Superior temporal gyrus (tissue), 1 donor: ENCODE measurements at regions not wholly inside any gene's neighbourhood (a gene's known extent, or its start where the extent isn't known, plus 50 kb on each side); places are given as distances from the start of the nearest gene placed in this dataset.
"Not testable (repeated sequence)": the region's sequence is repeated elsewhere in the genome, so short reads cannot be mapped to it uniquely, and the experiment has no call there.

ENCODE experiments used
- DNase-seq: peaks from one replicate; pipeline ENCODE4 v3.0.0-alpha.2; 2016; ENCODE audit errors: extremely low spot score

DNA sequence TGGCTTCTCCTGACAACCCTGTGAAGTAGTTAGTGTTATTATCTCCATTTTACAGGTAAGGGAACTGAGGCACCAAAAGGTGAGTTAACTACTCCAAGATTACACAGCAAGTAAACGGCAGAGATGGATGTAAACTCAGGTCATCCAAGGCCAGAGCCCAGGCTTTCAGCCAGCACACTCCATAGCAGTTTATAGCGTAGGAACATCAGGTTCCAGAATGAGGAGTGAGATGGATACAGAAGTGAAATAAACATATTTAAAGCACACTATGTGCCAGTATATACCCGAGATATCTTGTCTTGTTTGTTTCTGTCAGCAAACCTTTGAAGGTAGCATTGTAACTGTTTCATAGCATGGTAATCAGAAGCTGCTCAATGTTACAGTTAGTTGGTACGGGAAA lies 279.0 kb downstream of the OXSM start:
- no peak for DNase-seq

GRCh38 chr3:26070854-26071253 lies 281.0 kb downstream of the OXSM start:
- no peak for DNase-seq

DNA sequence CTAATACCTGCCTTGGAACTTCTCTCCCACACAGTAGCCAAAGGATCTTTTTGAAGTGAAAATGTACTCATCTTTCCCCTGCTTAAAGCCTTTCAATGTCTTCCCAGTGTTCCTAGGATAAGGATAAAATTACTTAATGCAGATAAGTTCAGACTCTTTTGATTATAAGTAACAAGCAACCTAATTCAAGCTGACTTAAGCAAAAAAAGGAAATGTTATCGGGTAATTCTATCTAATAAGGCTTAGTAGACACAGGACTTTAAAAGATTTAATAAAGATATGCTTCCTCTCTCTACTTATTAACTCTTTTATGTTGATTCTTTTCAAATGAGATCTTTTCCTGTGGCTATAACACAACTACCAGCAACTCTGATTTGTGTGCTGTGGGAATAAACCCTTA lies 284.2 kb downstream of the OXSM start:
- no peak for DNase-seq

- no peak for DNase-seq
These were observed 288.6 kb downstream of the OXSM start for GRCh38 chr3:26078539-26078938.

DNA sequence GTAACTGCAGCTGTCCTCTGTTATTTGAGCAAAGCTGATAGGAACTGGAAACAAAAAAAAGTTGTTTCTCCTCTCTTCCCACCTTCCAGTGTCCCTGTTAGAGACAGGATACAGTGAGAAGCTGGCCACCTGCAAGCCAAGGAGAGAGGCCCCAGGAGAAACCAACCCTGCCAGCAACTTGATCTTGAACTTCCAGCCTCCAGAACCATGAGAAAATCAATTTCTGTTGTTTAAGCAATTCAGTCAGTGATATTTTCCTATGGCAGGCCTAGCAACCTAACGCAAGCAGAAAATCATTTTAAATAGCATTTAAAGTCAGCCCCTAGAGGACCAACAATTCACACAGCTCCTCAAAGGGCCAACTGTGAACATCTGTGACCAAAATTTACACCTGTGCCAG lies 291.3 kb downstream of the OXSM start:
- no peak for DNase-seq

- no peak for DNase-seq
These were observed 291.9 kb downstream of the OXSM start for GRCh38 chr3:26081806-26082205.

GRCh38 chr3:26082911-26083310 lies 293.0 kb downstream of the OXSM start:
- DNase-seq, result no peak

DNA sequence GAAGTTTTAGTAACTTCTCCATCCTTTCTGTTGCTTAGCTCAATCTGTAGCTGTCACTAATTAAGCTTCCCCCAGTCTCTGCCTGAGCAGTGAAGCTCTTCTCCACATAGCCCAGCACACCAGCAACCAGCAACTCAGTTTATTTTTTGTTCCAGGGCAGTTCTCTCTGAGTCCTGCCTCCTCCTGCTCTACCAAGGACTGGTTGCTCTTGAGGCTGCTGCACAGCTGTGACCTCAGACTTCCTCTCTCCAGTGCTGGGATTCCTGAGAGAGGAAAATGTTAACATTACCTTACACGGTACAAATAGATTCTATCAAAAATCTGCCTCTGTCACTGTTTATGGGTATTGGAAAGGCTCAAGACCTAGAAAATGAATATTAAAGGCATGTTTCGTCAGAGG lies 294.7 kb downstream of the OXSM start:
- DNase-seq, result no peak

- DNase-seq, result no peak
These were observed 297.9 kb downstream of the OXSM start for GRCh38 chr3:26087751-26088150.

GRCh38 chr3:26089249-26089648 lies 299.4 kb downstream of the OXSM start:
- no peak for DNase-seq

- no peak for DNase-seq
These were observed 300.7 kb downstream of the OXSM start for GRCh38 chr3:26090589-26090988.

DNA sequence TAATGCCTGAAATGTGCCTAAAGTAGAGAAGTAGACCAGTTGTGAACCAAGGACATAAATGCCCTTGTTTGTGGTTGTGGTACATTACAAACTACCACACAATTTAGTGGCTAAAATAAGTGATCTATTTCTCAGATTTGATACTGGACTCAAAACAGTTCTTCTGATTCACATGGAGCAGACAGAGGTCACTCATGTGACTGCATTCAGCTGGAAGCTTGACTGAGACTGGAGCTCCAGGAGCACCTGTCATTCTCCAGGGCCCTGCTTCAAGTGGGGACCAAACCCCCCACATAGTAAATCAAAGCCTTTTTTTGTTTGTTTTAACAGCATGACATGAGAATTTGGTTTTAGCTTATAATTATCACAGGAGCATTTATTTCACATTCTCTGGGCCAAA lies 301.2 kb downstream of the OXSM start:
- no peak for DNase-seq

GRCh38 chr3:26091626-26092025 lies 301.7 kb downstream of the OXSM start:
- no peak for DNase-seq

- DNase-seq, result not testable (repeated sequence)
These were observed 307.2 kb downstream of the OXSM start for GRCh38 chr3:26097111-26097510.

- DNase-seq, result no peak
These were observed 309.8 kb downstream of the OXSM start for GRCh38 chr3:26099692-26100091.

- DNase-seq, result no peak
These were observed 310.3 kb downstream of the OXSM start for GRCh38 chr3:26100176-26100575.

- no peak for DNase-seq
These were observed 312.5 kb downstream of the OXSM start for GRCh38 chr3:26102376-26102775.

GRCh38 chr3:26104851-26105251 lies 315.0 kb downstream of the OXSM start:
- DNase-seq, result peak; percentile 41

DNA sequence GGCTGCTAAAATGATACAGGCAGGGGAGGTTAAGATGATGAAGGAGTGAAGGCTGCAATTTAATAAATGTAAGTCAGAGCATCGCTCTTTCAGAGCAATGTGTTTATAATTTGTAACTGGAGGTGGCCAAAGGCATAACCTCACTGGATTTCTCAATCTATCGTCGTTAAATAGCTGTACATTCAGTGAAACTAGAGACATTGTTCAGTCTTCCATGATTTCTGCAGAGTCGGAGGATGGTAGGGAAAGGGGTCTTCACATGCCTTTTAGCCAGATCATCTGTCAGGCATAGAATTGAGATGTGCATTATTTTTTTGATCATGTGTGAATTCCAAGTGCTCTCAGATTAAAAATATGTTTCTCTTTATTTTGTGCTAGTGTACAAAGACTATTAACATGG lies 315.4 kb downstream of the OXSM start:
- no peak for DNase-seq

DNA sequence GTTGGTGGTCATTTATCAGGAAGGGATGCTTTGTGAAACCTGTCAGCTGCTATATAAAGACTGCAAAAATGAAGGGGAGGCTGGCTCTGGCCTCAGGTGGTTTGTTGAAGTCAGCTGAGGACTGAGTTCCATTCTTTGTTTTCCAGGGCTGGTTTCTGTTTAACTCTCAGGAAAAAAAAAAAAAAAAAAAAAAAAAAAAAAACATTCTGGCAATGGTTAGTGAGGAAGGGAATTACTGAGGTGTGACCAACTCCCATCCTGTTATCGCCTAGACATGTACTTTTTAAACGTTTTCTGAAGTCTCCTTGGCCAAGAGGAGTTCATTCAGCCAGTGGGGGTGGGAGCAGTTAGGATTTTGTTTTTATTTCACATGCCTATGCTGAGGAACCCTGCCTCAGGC lies 316.3 kb downstream of the OXSM start:
- no peak for DNase-seq

GRCh38 chr3:26108846-26109489 lies 319.1 kb downstream of the OXSM start:
- no peak for DNase-seq

DNA sequence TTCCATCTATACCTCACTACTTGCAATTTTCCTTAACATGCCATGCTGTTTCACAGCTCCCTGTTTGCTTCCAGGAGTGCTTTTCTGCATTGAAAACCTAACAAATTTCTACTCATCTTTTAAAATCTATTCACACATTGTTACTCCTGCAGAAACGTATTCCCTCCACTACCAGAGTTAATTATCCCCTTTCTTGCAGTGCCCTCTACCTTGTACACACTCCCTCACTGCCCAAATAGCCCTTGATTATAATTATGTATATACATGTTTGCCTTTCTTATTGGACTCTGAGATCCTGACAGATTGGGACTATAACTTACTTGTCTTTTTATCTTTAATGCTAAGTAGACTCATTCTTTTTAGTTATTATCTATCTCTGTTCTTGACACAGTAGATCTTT lies 325.0 kb downstream of the OXSM start:
- DNase-seq, result no peak

- DNase-seq, result no peak
These were observed 328.3 kb downstream of the OXSM start for GRCh38 chr3:26118165-26118564.

GRCh38 chr3:26132942-26133341 lies 343.1 kb downstream of the OXSM start:
- DNase-seq, result no peak
